GM12891 (cell line): ENCODE measurements at regions not wholly inside any gene's neighbourhood (a gene's known extent, or its start where the extent isn't known, plus 50 kb on each side); places are given as distances from the start of the nearest gene placed in this dataset.
"Not testable (repeated sequence)": the region's sequence is repeated elsewhere in the genome, so short reads cannot be mapped to it uniquely, and the experiment has no call there.

Experiments used
- DNase-seq: peaks from one replicate; pipeline ENCODE4 v3.0.0; 2011; ENCODE audit warnings: low spot score; ENCODE audit not compliant: insufficient read length
- FAIRE-seq: peaks from 2 replicates; lab custom pipeline; 2011; peaks lifted over from hg19 to GRCh38; lab: Jason Lieb, UNC
- PAX5 ChIP-seq: IDR thresholded peaks from 2 replicates; pipeline ENCODE4 v1.6.1; 2011; ENCODE audit warnings: low read length, moderate library complexity, mild to moderate bottlenecking; ENCODE audit not compliant: insufficient read depth, severe bottlenecking
- POLR2A ChIP-seq: IDR thresholded peaks from 2 replicates; pipeline ENCODE4 v1.6.1; 2011; ENCODE audit warnings: low read depth, low read length, control low read depth
- POLR2AphosphoS5 ChIP-seq: IDR thresholded peaks from 2 replicates; pipeline ENCODE4 v1.6.1; 2011; ENCODE audit warnings: low read depth, low read length, control low read depth
- POU2F2 ChIP-seq: IDR thresholded peaks from 2 replicates; pipeline ENCODE4 v1.6.1; 2011; ENCODE audit warnings: low read depth, mild to moderate bottlenecking, control low read depth, low read length, moderate library complexity
- SPI1 ChIP-seq: IDR thresholded peaks from 2 replicates; pipeline ENCODE4 v1.6.1; 2011; ENCODE audit warnings: low read depth, low read length, control low read depth
- TAF1 ChIP-seq: IDR thresholded peaks from 2 replicates; pipeline ENCODE4 v1.6.1; 2011; ENCODE audit warnings: low read depth, low read length, control low read depth

GRCh38 chr17:72465191-72466024, 344.6 kb downstream of the SOX9 start:
- TF ChIP-seq POU2F2, result no peak
- no peak for TF ChIP-seq PAX5
- no peak for TF ChIP-seq TAF1
- no peak for TF ChIP-seq POLR2A
- no peak for TF ChIP-seq POLR2AphosphoS5
- TF ChIP-seq SPI1, result no peak
- DNase-seq (no peak), FAIRE-seq (no peak)

- TF ChIP-seq SPI1 (no peak), PAX5 (no peak), POU2F2 (no peak), POLR2AphosphoS5 (no peak), POLR2A (no peak)
- DNase-seq, result no peak
- no peak for FAIRE-seq
Observed at GRCh38 chr17:72466199-72466598, 345.4 kb downstream of the SOX9 start.

GRCh38 chr17:72466606-72467005, 345.8 kb downstream of the SOX9 start:
- no peak for FAIRE-seq
- DNase-seq, result no peak
- TF ChIP-seq POLR2A, result no peak
- no peak for TF ChIP-seq PAX5
- no peak for TF ChIP-seq POLR2AphosphoS5
- no peak for TF ChIP-seq POU2F2
- no peak for TF ChIP-seq SPI1
- TF ChIP-seq TAF1, result no peak

- no peak for DNase-seq
Observed at GRCh38 chr17:72467841-72468653, 347.2 kb downstream of the SOX9 start.

GRCh38 chr17:72468841-72469240, 348.0 kb downstream of the SOX9 start:
- TF ChIP-seq POU2F2 (no peak), SPI1 (no peak), POLR2AphosphoS5 (no peak), POLR2A (no peak), TAF1 (no peak), PAX5 (no peak)
- FAIRE-seq (no peak), DNase-seq (no peak)

More at GRCh38 chr17:72467841-72468653, 347.2 kb downstream of the SOX9 start:
- no peak for FAIRE-seq
- peak; percentile 81 for TF ChIP-seq SPI1
- TF ChIP-seq POLR2A, result no peak

GRCh38 chr17:72470121-72470705, 349.4 kb downstream of the SOX9 start:
- TF ChIP-seq TAF1 (no peak), POU2F2 (no peak), POLR2A (no peak), PAX5 (no peak), SPI1 (no peak), POLR2AphosphoS5 (no peak)
- FAIRE-seq, result no peak
- DNase-seq, result no peak

GRCh38 chr17:72470734-72471133, 349.9 kb downstream of the SOX9 start:
- FAIRE-seq, result no peak
- no peak for DNase-seq
- TF ChIP-seq POLR2AphosphoS5 (no peak), PAX5 (no peak), POLR2A (no peak), POU2F2 (no peak), SPI1 (no peak), TAF1 (no peak)

- TF ChIP-seq POU2F2 (no peak), POLR2AphosphoS5 (no peak), PAX5 (no peak), POLR2A (no peak), TAF1 (no peak), SPI1 (no peak)
- no peak for FAIRE-seq
Observed at GRCh38 chr17:72471296-72471695, 350.5 kb downstream of the SOX9 start.

GRCh38 chr17:72472106-72472505, 351.3 kb downstream of the SOX9 start:
- no peak for TF ChIP-seq TAF1
- TF ChIP-seq PAX5, result no peak
- no peak for TF ChIP-seq POLR2AphosphoS5
- no peak for TF ChIP-seq POLR2A
- no peak for TF ChIP-seq POU2F2
- no peak for TF ChIP-seq SPI1
- no peak for FAIRE-seq
- no peak for DNase-seq

More at GRCh38 chr17:72471296-72471695, 350.5 kb downstream of the SOX9 start:
- DNase-seq, result no peak

GRCh38 chr17:72472853-72473390, 352.1 kb downstream of the SOX9 start:
- not testable (repeated sequence) for FAIRE-seq, DNase-seq
